HG03108 (cell line): ENCODE measurements at regions not wholly inside any gene's neighbourhood (a gene's known extent, or its start where the extent isn't known, plus 50 kb on each side); places are given as distances from the start of the nearest gene placed in this dataset.

Experiments used
- ATAC-seq: cut with Tn5 transposase; IDR thresholded peaks from one replicate; pipeline ENCODE4 v1.9.1; 2021; ENCODE audit warnings: moderate library complexity; ENCODE audit not compliant: unreplicated experiment

GRCh38 chr13:47628666-47629065, 372.4 kb downstream of the SUCLA2 start:
- ATAC-seq = no peak

GRCh38 chr13:47623862-47624261, 377.2 kb downstream of the SUCLA2 start:
- ATAC-seq = no peak

- ATAC-seq = no peak
These were observed 379.1 kb downstream of the SUCLA2 start for GRCh38 chr13:47621931-47622330.

GRCh38 chr13:47611664-47612288, 389.3 kb downstream of the SUCLA2 start:
- no peak for ATAC-seq

GRCh38 chr13:47610687-47611086, 390.4 kb downstream of the SUCLA2 start:
- no peak for ATAC-seq

GRCh38 chr13:47603365-47603764, 397.7 kb downstream of the SUCLA2 start:
- ATAC-seq = no peak

GRCh38 chr13:47598340-47598911, 402.6 kb downstream of the SUCLA2 start:
- no peak for ATAC-seq

GRCh38 chr13:47594833-47595232, 406.2 kb downstream of the SUCLA2 start:
- no peak for ATAC-seq

- ATAC-seq = no peak
These were observed 408.8 kb downstream of the SUCLA2 start for GRCh38 chr13:47592256-47592655.

- ATAC-seq = no peak
These were observed 412.4 kb downstream of the SUCLA2 start for GRCh38 chr13:47588676-47589075.

GRCh38 chr13:47572375-47572774, 428.7 kb downstream of the SUCLA2 start:
- no peak for ATAC-seq

- no peak for ATAC-seq
These were observed 437.0 kb downstream of the SUCLA2 start for GRCh38 chr13:47564041-47564440.

GRCh38 chr13:47556703-47557102, 444.4 kb downstream of the SUCLA2 start:
- no peak for ATAC-seq

- no peak for ATAC-seq
These were observed 445.8 kb downstream of the SUCLA2 start for GRCh38 chr13:47555235-47555634.

GRCh38 chr13:47553329-47553977, 447.6 kb downstream of the SUCLA2 start:
- no peak for ATAC-seq

- no peak for ATAC-seq
These were observed 451.8 kb downstream of the SUCLA2 start for GRCh38 chr13:47549219-47549752.

- no peak for ATAC-seq
These were observed 452.7 kb downstream of the SUCLA2 start for GRCh38 chr13:47548294-47548840.

GRCh38 chr13:47546391-47547225, 454.5 kb downstream of the SUCLA2 start:
- no peak for ATAC-seq

GRCh38 chr13:47545201-47546024, 455.7 kb downstream of the SUCLA2 start:
- no peak for ATAC-seq

GRCh38 chr13:47539317-47539716, 461.8 kb downstream of the SUCLA2 start:
- ATAC-seq = no peak
